ENCODE measurements at regions not wholly inside any gene's neighbourhood (a gene's known extent, or its start where the extent isn't known, plus 50 kb on each side); places are given as distances from the start of the nearest gene placed in this dataset.

DNA sequence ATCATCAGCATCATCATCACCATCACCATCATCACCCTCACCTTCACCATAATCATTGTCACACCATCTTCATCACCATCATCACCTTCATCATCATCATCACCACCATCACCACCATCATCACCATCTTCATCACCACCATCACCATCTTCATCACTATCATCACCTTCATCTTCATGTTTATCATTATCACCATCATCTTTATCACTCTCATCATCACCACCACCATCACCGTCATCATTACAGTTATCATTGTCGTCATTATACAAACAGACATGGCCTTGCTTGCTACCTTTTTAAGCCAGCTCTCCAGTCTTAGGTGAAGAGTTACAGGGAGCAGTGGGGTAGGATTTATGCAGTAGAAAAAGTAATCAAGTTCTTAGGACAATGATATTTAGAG is 114.9 kb downstream of the IRF8 start:
- no peak for TF ChIP-seq POLR2A (IDR thresholded peaks at IDR 0.05)
- TF ChIP-seq, protein P1, sequence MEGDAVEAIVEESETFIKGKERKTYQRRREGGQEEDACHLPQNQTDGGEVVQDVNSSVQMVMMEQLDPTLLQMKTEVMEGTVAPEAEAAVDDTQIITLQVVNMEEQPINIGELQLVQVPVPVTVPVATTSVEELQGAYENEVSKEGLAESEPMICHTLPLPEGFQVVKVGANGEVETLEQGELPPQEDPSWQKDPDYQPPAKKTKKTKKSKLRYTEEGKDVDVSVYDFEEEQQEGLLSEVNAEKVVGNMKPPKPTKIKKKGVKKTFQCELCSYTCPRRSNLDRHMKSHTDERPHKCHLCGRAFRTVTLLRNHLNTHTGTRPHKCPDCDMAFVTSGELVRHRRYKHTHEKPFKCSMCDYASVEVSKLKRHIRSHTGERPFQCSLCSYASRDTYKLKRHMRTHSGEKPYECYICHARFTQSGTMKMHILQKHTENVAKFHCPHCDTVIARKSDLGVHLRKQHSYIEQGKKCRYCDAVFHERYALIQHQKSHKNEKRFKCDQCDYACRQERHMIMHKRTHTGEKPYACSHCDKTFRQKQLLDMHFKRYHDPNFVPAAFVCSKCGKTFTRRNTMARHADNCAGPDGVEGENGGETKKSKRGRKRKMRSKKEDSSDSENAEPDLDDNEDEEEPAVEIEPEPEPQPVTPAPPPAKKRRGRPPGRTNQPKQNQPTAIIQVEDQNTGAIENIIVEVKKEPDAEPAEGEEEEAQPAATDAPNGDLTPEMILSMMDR (IDR thresholded peaks at IDR 0.05) = no peak

Data from testis (tissue), 2 donors.